ENCODE measurements at regions not wholly inside any gene's neighbourhood (a gene's known extent, or its start where the extent isn't known, plus 50 kb on each side); places are given as distances from the start of the nearest gene placed in this dataset.
A peak's percentile ranks its signal among the peaks of the same experiment; 100 is the strongest.

- WGBS (ENCODE audit: insufficient coverage, low lambda C conversion rate): 70% methylated on average over 2 of the region's 4 CpGs
- Histone ChIP-seq H3K27ac (ENCODE audit: low read length) (peak overlapping the region; percentile 11), H3K9me3 (ENCODE audit: control insufficient read depth, low read depth, low read length) (no peaks in the 10 kb centered on the region), H3K4me1 (ENCODE audit: control insufficient read depth, insufficient read depth, low read length) (peaks cover 32% of the 10 kb centered on the region), H3K27me3 (ENCODE audit: control insufficient read depth, insufficient read depth, low read length) (no peaks in the 10 kb centered on the region), H3K4me3 (ENCODE audit: low read length) (no peak overlapping the region), H3K36me3 (ENCODE audit: control insufficient read depth, insufficient read depth, low read length) (no peaks in the 10 kb centered on the region)
- DNase-seq: peak in 1 of 2 donors; percentile 57
These were observed 112.4 kb upstream of the ATP1A1 start for GRCh38 chr1:116260621-116261020.

- 28% methylated on average over 3 of the region's 7 CpGs for WGBS (ENCODE audit: insufficient coverage, low lambda C conversion rate)
- H3K27ac ChIP-seq (ENCODE audit: low read length): no peak overlapping the region
- peak in 1 of 2 donors; percentile 37 for DNase-seq
These were observed 111.8 kb upstream of the ATP1A1 start for GRCh38 chr1:116261227-116261626.

GRCh38 chr1:116262207-116262994 lies 110.6 kb upstream of the ATP1A1 start:
- WGBS (ENCODE audit: insufficient coverage, low lambda C conversion rate): no CpG with 5 or more reads among the region's 8 CpGs
- Histone ChIP-seq H3K4me3 (ENCODE audit: low read length) (no peak overlapping the region), H3K4me1 (ENCODE audit: control insufficient read depth, insufficient read depth, low read length) (peaks cover 14% of the 10 kb centered on the region), H3K27ac (ENCODE audit: low read length) (no peak overlapping the region), H3K36me3 (ENCODE audit: control insufficient read depth, insufficient read depth, low read length) (no peaks in the 10 kb centered on the region), H3K27me3 (ENCODE audit: control insufficient read depth, insufficient read depth, low read length) (no peaks in the 10 kb centered on the region), H3K9me3 (ENCODE audit: control insufficient read depth, low read depth, low read length) (no peaks in the 10 kb centered on the region)
- no peak for DNase-seq

More at GRCh38 chr1:116261227-116261626, 111.8 kb upstream of the ATP1A1 start:
- no peaks in the 10 kb centered on the region for H3K9me3 ChIP-seq (ENCODE audit: control insufficient read depth, low read depth, low read length)
- H3K4me3 ChIP-seq (ENCODE audit: low read length): no peak overlapping the region
- peaks cover 26% of the 10 kb centered on the region for H3K4me1 ChIP-seq (ENCODE audit: control insufficient read depth, insufficient read depth, low read length)
- H3K36me3 ChIP-seq (ENCODE audit: control insufficient read depth, insufficient read depth, low read length): no peaks in the 10 kb centered on the region
- H3K27me3 ChIP-seq (ENCODE audit: control insufficient read depth, insufficient read depth, low read length): no peaks in the 10 kb centered on the region

- H3K4me1 ChIP-seq (ENCODE audit: control insufficient read depth, insufficient read depth, low read length): peaks cover 13% of the 10 kb centered on the region
- WGBS (ENCODE audit: insufficient coverage, low lambda C conversion rate): no CpG with 5 or more reads among the region's 1 CpG
- no peaks in the 10 kb centered on the region for H3K27me3 ChIP-seq (ENCODE audit: control insufficient read depth, insufficient read depth, low read length)
- no peak overlapping the region for H3K27ac ChIP-seq (ENCODE audit: low read length)
- no peaks in the 10 kb centered on the region for H3K36me3 ChIP-seq (ENCODE audit: control insufficient read depth, insufficient read depth, low read length)
- no peak overlapping the region for H3K4me3 ChIP-seq (ENCODE audit: low read length)
- H3K9me3 ChIP-seq (ENCODE audit: control insufficient read depth, low read depth, low read length): no peaks in the 10 kb centered on the region
- DNase-seq: no peak
These were observed 110.1 kb upstream of the ATP1A1 start for GRCh38 chr1:116262995-116263385.

GRCh38 chr1:116265931-116266863 lies 106.8 kb upstream of the ATP1A1 start:
- Histone ChIP-seq H3K4me1 (ENCODE audit: control insufficient read depth, insufficient read depth, low read length) (no peaks in the 10 kb centered on the region), H3K27ac (ENCODE audit: low read length) (peak overlapping the region; percentile 17), H3K9me3 (ENCODE audit: control insufficient read depth, low read depth, low read length) (no peaks in the 10 kb centered on the region), H3K4me3 (ENCODE audit: low read length) (no peak overlapping the region), H3K36me3 (ENCODE audit: control insufficient read depth, insufficient read depth, low read length) (no peaks in the 10 kb centered on the region), H3K27me3 (ENCODE audit: control insufficient read depth, insufficient read depth, low read length) (no peaks in the 10 kb centered on the region)
- WGBS (ENCODE audit: insufficient coverage, low lambda C conversion rate): no CpG with 5 or more reads among the region's 6 CpGs
- peak in 1 of 2 donors; percentile 58 for DNase-seq

GRCh38 chr1:116266864-116267212 lies 106.2 kb upstream of the ATP1A1 start:
- Histone ChIP-seq H3K36me3 (ENCODE audit: control insufficient read depth, insufficient read depth, low read length) (no peaks in the 10 kb centered on the region), H3K9me3 (ENCODE audit: control insufficient read depth, low read depth, low read length) (no peaks in the 10 kb centered on the region), H3K27me3 (ENCODE audit: control insufficient read depth, insufficient read depth, low read length) (no peaks in the 10 kb centered on the region), H3K4me3 (ENCODE audit: low read length) (no peak overlapping the region), H3K4me1 (ENCODE audit: control insufficient read depth, insufficient read depth, low read length) (no peaks in the 10 kb centered on the region), H3K27ac (ENCODE audit: low read length) (no peak overlapping the region)
- DNase-seq: no peak
- no CpG with 5 or more reads among the region's 4 CpGs for WGBS (ENCODE audit: insufficient coverage, low lambda C conversion rate)

- Histone ChIP-seq H3K27me3 (ENCODE audit: control insufficient read depth, insufficient read depth, low read length) (no peaks in the 10 kb centered on the region), H3K36me3 (ENCODE audit: control insufficient read depth, insufficient read depth, low read length) (no peaks in the 10 kb centered on the region), H3K4me1 (ENCODE audit: control insufficient read depth, insufficient read depth, low read length) (peaks cover 9% of the 10 kb centered on the region), H3K27ac (ENCODE audit: low read length) (no peak overlapping the region), H3K4me3 (ENCODE audit: low read length) (no peak overlapping the region), H3K9me3 (ENCODE audit: control insufficient read depth, low read depth, low read length) (no peaks in the 10 kb centered on the region)
- peak in 1 of 2 donors; percentile 36 for DNase-seq
- no CpG with 5 or more reads among the region's 2 CpGs for WGBS (ENCODE audit: insufficient coverage, low lambda C conversion rate)
These were observed 104.8 kb upstream of the ATP1A1 start for GRCh38 chr1:116268211-116268610.

- Histone ChIP-seq H3K27me3 (ENCODE audit: control insufficient read depth, insufficient read depth, low read length) (no peaks in the 10 kb centered on the region), H3K4me3 (ENCODE audit: low read length) (no peak overlapping the region), H3K36me3 (ENCODE audit: control insufficient read depth, insufficient read depth, low read length) (no peaks in the 10 kb centered on the region), H3K27ac (ENCODE audit: low read length) (no peak overlapping the region), H3K9me3 (ENCODE audit: control insufficient read depth, low read depth, low read length) (no peaks in the 10 kb centered on the region), H3K4me1 (ENCODE audit: control insufficient read depth, insufficient read depth, low read length) (peaks cover 12% of the 10 kb centered on the region)
- no CpG with 5 or more reads among the region's 2 CpGs for WGBS (ENCODE audit: insufficient coverage, low lambda C conversion rate)
- DNase-seq: no peak
These were observed 102.6 kb upstream of the ATP1A1 start for GRCh38 chr1:116270316-116271057.

- H3K36me3 ChIP-seq (ENCODE audit: control insufficient read depth, insufficient read depth, low read length): no peaks in the 10 kb centered on the region
- 40% methylated on average over 1 of the region's 8 CpGs for WGBS (ENCODE audit: insufficient coverage, low lambda C conversion rate)
- H3K4me3 ChIP-seq (ENCODE audit: low read length): no peak overlapping the region
- H3K9me3 ChIP-seq (ENCODE audit: control insufficient read depth, low read depth, low read length): no peaks in the 10 kb centered on the region
- peak; percentile 33 to 83 for DNase-seq
- H3K27me3 ChIP-seq (ENCODE audit: control insufficient read depth, insufficient read depth, low read length): no peaks in the 10 kb centered on the region
- H3K27ac ChIP-seq (ENCODE audit: low read length): peak overlapping the region; percentile 76
- H3K4me1 ChIP-seq (ENCODE audit: control insufficient read depth, insufficient read depth, low read length): peaks cover 13% of the 10 kb centered on the region
These were observed 99.8 kb upstream of the ATP1A1 start for GRCh38 chr1:116273042-116273783.

All from large intestine (tissue), 3 donors.